IPS-NIHi7 (cell line): ENCODE measurements at regions not wholly inside any gene's neighbourhood (a gene's known extent, or its start where the extent isn't known, plus 50 kb on each side); places are given as distances from the start of the nearest gene placed in this dataset.

Source experiments
- DNase-seq: peaks from one replicate; pipeline ENCODE4 v3.0.0; 2012; ENCODE audit warnings: mixed read lengths; ENCODE audit errors: extremely low spot score

DNA sequence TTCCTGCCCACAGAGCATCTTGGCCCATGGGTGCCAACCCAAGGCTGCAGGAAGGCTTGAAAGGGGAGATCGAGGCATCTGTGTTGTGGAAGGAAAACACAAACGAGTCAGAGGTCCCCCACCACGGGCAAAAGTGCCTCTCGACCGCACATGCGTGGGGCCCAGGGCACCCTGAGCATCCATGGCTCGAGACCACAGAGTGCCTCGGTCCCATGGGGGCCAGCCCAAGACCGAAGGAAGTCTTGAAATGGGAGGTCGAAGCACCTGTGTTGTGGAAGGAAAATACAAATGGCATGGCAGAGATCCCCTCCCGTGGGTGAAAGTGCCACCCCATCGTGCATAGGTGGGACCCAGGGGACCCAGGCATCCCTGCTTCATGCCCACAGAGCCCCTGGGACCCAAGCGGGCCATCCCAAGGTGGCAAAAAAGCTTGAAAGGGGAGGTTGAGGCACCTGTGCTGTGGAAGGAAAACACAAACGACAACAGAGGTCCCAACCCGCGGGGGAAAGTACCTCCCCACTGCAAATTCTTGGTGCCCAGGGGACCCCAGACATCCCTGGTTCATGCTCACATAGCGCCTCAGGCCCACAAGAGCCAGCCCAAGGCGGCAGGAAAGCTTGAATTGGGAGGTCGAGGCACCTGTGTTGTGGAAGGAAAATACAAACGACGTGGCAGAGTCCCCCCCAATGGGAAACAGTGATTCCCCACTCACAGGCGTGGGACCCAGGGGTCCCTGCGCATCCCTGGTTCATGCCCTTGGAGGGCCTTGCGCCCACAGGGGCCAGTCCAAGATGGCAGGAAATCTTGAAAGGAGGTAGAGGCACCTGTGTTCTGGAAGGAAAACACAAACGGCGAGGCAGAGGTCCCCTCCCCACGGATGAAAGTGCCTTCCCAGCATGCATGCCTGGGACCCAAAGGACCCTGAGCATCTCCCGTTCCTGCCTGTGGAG lies 373.0 kb downstream of the ALG10 start:
- DNase-seq: no peak

GRCh38 chr12:34396006-34396860 lies 373.9 kb downstream of the ALG10 start:
- no peak for DNase-seq

GRCh38 chr12:34396861-34397590 lies 374.7 kb downstream of the ALG10 start:
- no peak for DNase-seq

- DNase-seq: no peak
Measured at GRCh38 chr12:34397591-34398365, 375.5 kb downstream of the ALG10 start.

- DNase-seq: no peak
Measured at GRCh38 chr12:34398366-34398705, 376.0 kb downstream of the ALG10 start.

- peak; percentile 1 for DNase-seq
Measured at GRCh38 chr12:34398706-34399630, 376.7 kb downstream of the ALG10 start.

DNA sequence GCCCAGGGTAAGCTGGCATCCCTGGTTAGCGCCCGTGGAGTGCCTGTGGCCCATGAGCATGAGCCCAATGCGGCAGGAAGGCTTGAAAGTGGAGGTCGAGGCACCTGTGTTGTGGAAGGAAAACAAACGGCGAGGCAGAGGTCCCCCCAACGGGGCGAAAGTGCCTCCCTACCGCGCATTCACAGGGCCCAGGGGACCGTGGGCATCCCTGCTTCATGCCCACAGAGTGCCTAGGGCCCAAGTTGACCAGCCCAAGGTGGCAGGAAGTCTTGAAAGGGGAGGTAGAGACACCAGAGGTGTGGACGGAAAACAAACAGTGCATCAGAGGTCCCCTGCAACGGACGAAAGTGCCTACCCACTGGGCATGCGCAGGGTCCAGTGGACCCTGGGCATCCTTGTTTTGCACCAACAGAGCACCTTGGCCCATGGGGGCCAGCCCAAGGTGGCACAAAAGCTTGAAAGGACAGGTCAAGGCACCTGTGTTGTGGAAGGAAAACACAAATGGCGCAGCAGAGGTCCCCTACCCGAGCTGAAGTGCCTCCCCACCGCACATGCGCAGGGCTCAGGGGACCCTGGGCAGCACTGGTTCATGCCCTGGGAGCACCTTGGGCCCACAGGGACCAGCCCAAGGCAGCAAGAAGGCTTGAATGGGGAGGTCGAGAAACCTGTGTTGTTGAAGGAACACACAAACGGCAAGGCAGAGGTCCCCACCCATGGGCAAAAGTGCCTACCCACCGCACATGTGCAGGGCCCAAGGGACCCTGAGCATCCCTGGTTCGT lies 377.5 kb downstream of the ALG10 start:
- peak; percentile 0 for DNase-seq

- DNase-seq: peak; percentile 0
Measured at GRCh38 chr12:34400411-34400881, 378.1 kb downstream of the ALG10 start.

GRCh38 chr12:34400986-34401658 lies 378.8 kb downstream of the ALG10 start:
- peak; percentile 0 for DNase-seq

DNA sequence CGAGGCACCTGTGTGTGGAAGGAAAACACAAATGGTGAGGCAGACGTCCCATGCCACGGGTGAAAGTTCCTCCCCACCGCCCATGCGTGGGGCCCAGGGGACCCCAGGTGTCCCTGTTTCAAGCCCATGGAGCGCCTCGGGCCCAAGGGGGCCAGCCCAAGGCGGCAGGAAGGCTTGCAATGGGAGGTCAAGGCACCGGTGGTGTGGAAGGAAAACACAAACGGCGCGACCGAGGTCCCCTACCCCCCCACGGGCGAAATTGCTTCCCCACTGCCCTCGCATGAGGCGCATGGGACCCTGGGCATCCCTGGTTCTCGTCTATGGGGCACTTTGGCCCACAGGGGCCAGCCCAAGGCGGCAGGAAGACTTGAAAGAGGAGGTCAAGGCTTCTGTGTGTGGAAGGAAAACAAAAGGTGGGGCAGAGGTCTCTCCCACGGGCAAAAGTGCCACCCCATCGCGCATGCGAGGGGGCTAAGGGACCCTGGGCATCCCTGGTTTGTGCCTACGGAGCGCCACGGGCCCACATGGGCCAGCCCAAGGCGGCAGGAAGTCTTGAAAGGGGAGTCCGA lies 379.4 kb downstream of the ALG10 start:
- peak; percentile 1 for DNase-seq

- no peak for DNase-seq
Measured at GRCh38 chr12:34402228-34402898, 380.1 kb downstream of the ALG10 start.

- peak; percentile 1 for DNase-seq
Measured at GRCh38 chr12:34402899-34403705, 380.8 kb downstream of the ALG10 start.

- peak; percentile 0 for DNase-seq
Measured at GRCh38 chr12:34403706-34404376, 381.5 kb downstream of the ALG10 start.

- peak; percentile 0 for DNase-seq
Measured at GRCh38 chr12:34404377-34405285, 382.3 kb downstream of the ALG10 start.
